H1 (cell line): ENCODE measurements at regions not wholly inside any gene's neighbourhood (a gene's known extent, or its start where the extent isn't known, plus 50 kb on each side); places are given as distances from the start of the nearest gene placed in this dataset.

ENCODE experiments used
- CTCF ChIA-PET: fragments of 300-600 bp; sonication (Branson Sonifier 250); formaldehyde crosslinking; loops from one replicate; lab custom pipeline; 2021; ENCODE audit not compliant: partially characterized antibody; lab: Charles Lee
- POLR2A ChIA-PET: fragments of 300-600 bp; sonication (Branson Sonifier 250); formaldehyde crosslinking; loops from one replicate; lab custom pipeline; 2021; ENCODE audit warnings: inconsistent platforms; ENCODE audit not compliant: partially characterized antibody; lab: Charles Lee
- DNase-seq, 2 experiments: peaks; one replicate each; pipeline versions ENCODE4 v3.0.0 to v3.0.0-alpha.2; 2010 to 2022; ENCODE audit warnings: low spot score in 2 of 2, low read depth in 1 of 2, mixed read lengths in 1 of 2
- FAIRE-seq: peaks from 2 replicates; lab custom pipeline; 2011; peaks lifted over from hg19 to GRCh38; lab: Jason Lieb, UNC
- H2AFZ ChIP-seq: 2 replicates; pipeline ENCODE4 v1.8.1; 2012; ENCODE audit warnings: low read length, inconsistent platforms
- H2AK5ac ChIP-seq: 2 replicates; pipeline ENCODE4 v1.6.1; 2013; ENCODE audit warnings: low read depth, low read length
- H2BK120ac ChIP-seq: replicated peaks from 2 replicates; pipeline ENCODE3; 2013; ENCODE audit warnings: low read depth, low read length, inconsistent platforms
- H2BK12ac ChIP-seq: 2 replicates; pipeline ENCODE4 v1.6.1; 2013; ENCODE audit warnings: low read depth, low read length
- H2BK15ac ChIP-seq: 2 replicates; pipeline ENCODE4 v1.6.1; 2013; ENCODE audit warnings: low read length
- H2BK20ac ChIP-seq: 2 replicates; pipeline ENCODE4 v1.6.1; 2013; ENCODE audit warnings: low read length
- H2BK5ac ChIP-seq: 2 replicates; pipeline ENCODE4 v1.6.1; 2013; ENCODE audit warnings: low read depth, low read length
- H3K14ac ChIP-seq: 2 replicates; pipeline ENCODE4 v1.6.1; 2013; ENCODE audit warnings: inconsistent platforms; ENCODE audit not compliant: insufficient read length
- H3K18ac ChIP-seq: 2 replicates; pipeline ENCODE4 v1.6.1; 2013; ENCODE audit warnings: low read length; ENCODE audit errors: extremely low read depth
- H3K23ac ChIP-seq: 2 replicates; pipeline ENCODE4 v1.6.1; 2013; ENCODE audit warnings: inconsistent platforms; ENCODE audit not compliant: insufficient read length
- H3K23me2 ChIP-seq: 2 replicates; pipeline ENCODE4 v1.6.1; 2013; ENCODE audit warnings: low read depth, low read length
- H3K27ac ChIP-seq: 2 replicates; pipeline ENCODE4 v1.6.1; 2011; ENCODE audit warnings: low read depth, low read length, inconsistent platforms
- H3K27me3 ChIP-seq, 4 experiments: replicated peaks in 1 of 4; 1 replicate in 1 of 4; 2 replicates in 3 of 4; pipeline versions ENCODE4 v1.6.1 to v1.8.1; 2011 to 2013; ENCODE audit warnings: low read length in 3 of 4, mild to moderate bottlenecking in 3 of 4, inconsistent platforms in 2 of 4, mixed read lengths in 2 of 4, moderate library complexity in 1 of 4; ENCODE audit not compliant: control insufficient read depth in 3 of 4, insufficient read depth in 3 of 4; ENCODE audit errors: extremely low read depth in 1 of 4
- H3K36me3 ChIP-seq, 4 experiments: 2 replicates each; pipeline versions ENCODE4 v1.6.1 to v1.8.1; 2011 to 2013; ENCODE audit warnings: mild to moderate bottlenecking in 4 of 4, low read length in 3 of 4, moderate library complexity in 2 of 4, control low read depth in 1 of 4, inconsistent platforms in 1 of 4; ENCODE audit not compliant: insufficient read depth in 4 of 4, control insufficient read depth in 2 of 4
- H3K4ac ChIP-seq: replicated peaks from 2 replicates; pipeline ENCODE3; 2013; ENCODE audit warnings: low read length, low read depth, mixed read lengths, inconsistent platforms; ENCODE audit not compliant: insufficient read length
- H3K4me1 ChIP-seq, 4 experiments: replicated peaks in 1 of 4; 1 replicate in 1 of 4; 2 replicates in 3 of 4; pipeline versions ENCODE4 v1.6.1 to v1.8.1; 2011 to 2013; ENCODE audit warnings: low read length in 3 of 4, inconsistent platforms in 2 of 4, mixed read lengths in 1 of 4; ENCODE audit not compliant: insufficient read depth in 4 of 4, control insufficient read depth in 3 of 4
- H3K4me2 ChIP-seq, 2 experiments: 2 replicates each; pipeline versions ENCODE4 v1.6.1 to v1.8.1; 2011 to 2013; ENCODE audit warnings: low read depth in 2 of 2, low read length in 2 of 2, control low read depth in 1 of 2, inconsistent platforms in 1 of 2, mild to moderate bottlenecking in 1 of 2; ENCODE audit not compliant: insufficient read depth in 1 of 2
- H3K4me3 ChIP-seq, 4 experiments: fragments of 200-600, 300-600 bp in 1 of 4; sonication (generic), shearing (Covaris generic), sonication (Bioruptor Twin) in 1 of 4; 2 replicates each; pipeline versions ENCODE4 v1.5.1 to v1.8.1; 2011 to 2016; ENCODE audit warnings: low read length in 4 of 4, low read depth in 3 of 4, control low read depth in 2 of 4, inconsistent platforms in 2 of 4, mild to moderate bottlenecking in 2 of 4, mixed read lengths in 1 of 4, moderate library complexity in 1 of 4; ENCODE audit not compliant: insufficient read depth in 2 of 4; ENCODE audit errors: extremely low read depth in 1 of 4
- H3K56ac ChIP-seq: replicated peaks from 2 replicates; pipeline ENCODE3; 2013; ENCODE audit warnings: low read depth, mild to moderate bottlenecking, mixed read lengths, low read length, inconsistent platforms; ENCODE audit not compliant: insufficient read length
- H3K79me1 ChIP-seq: 2 replicates; pipeline ENCODE4 v1.6.1; 2013; ENCODE audit warnings: low read depth, low read length, control low read depth
- H3K79me2 ChIP-seq, 2 experiments: 2 replicates each; pipeline versions ENCODE4 v1.6.1 to v1.8.1; 2012 to 2013; ENCODE audit warnings: low read length in 2 of 2, mild to moderate bottlenecking in 2 of 2, inconsistent platforms in 1 of 2; ENCODE audit not compliant: insufficient read depth in 2 of 2, control insufficient read depth in 1 of 2
- H3K9ac ChIP-seq, 4 experiments: replicated peaks in 1 of 4; 1 replicate in 1 of 4; 2 replicates in 3 of 4; pipeline versions ENCODE4 v1.6.1 to v1.8.1; 2011 to 2013; ENCODE audit warnings: low read depth in 3 of 4, low read length in 3 of 4, control low read depth in 2 of 4, mild to moderate bottlenecking in 2 of 4, moderate library complexity in 2 of 4, inconsistent platforms in 1 of 4; ENCODE audit errors: extremely low read depth in 1 of 4
- H3K9me3 ChIP-seq, 2 experiments: 2 replicates each; pipeline versions ENCODE4 v1.6.1 to v1.8.1; 2012 to 2013; ENCODE audit warnings: mild to moderate bottlenecking in 2 of 2, moderate library complexity in 2 of 2, control low read depth in 1 of 2, inconsistent platforms in 1 of 2, low read depth in 1 of 2, low read length in 1 of 2, mixed read lengths in 1 of 2; ENCODE audit not compliant: insufficient read depth in 2 of 2
- H4K20me1 ChIP-seq, 2 experiments: replicated peaks in 1 of 2; 2 replicates each; pipeline versions ENCODE3 to v1.8.1; 2011 to 2013; ENCODE audit warnings: inconsistent platforms in 2 of 2, low read length in 2 of 2, mild to moderate bottlenecking in 1 of 2; ENCODE audit not compliant: insufficient read depth in 2 of 2, control insufficient read depth in 1 of 2
- H4K5ac ChIP-seq: 2 replicates; pipeline ENCODE4 v1.6.1; 2013; ENCODE audit warnings: low read length, low read depth, mixed read lengths, inconsistent platforms; ENCODE audit not compliant: insufficient read length
- H4K8ac ChIP-seq: 2 replicates; pipeline ENCODE4 v1.8.0; 2013; ENCODE audit warnings: mild to moderate bottlenecking, moderate library complexity, low read length, inconsistent platforms; ENCODE audit not compliant: insufficient read depth; ENCODE audit errors: extremely low read depth
- H4K91ac ChIP-seq: replicated peaks from 2 replicates; pipeline ENCODE3; 2013; ENCODE audit warnings: low read length, mixed read lengths, inconsistent platforms; ENCODE audit not compliant: insufficient read length
- BACH1 ChIP-seq: IDR thresholded peaks from 2 replicates; pipeline ENCODE4 v1.6.1; 2012; ENCODE audit warnings: low read length, improper control_type of control experiment
- CBX5 ChIP-seq: fragments of 300-800, 300-1000 bp; sonication (generic); IDR thresholded peaks from 2 replicates; pipeline ENCODE4 v1.7.1; 2016; ENCODE audit warnings: antibody characterized with exemption, low read length, low read depth
- EP300 ChIP-seq, 2 experiments: IDR thresholded peaks; 1 replicate in 1 of 2; 2 replicates in 1 of 2; pipeline ENCODE4 v1.6.1; 2011 to 2012; ENCODE audit warnings: low read depth in 2 of 2, low read length in 2 of 2, mild to moderate bottlenecking in 2 of 2, borderline replicate concordance in 1 of 2, inconsistent platforms in 1 of 2, moderate library complexity in 1 of 2
- GTF2F1 ChIP-seq: IDR thresholded peaks from 2 replicates; pipeline ENCODE4 v1.6.1; 2012; ENCODE audit warnings: low read depth, low read length, improper control_type of control experiment, borderline replicate concordance
- NANOG ChIP-seq: IDR thresholded peaks from 2 replicates; pipeline ENCODE4 v1.6.1; 2011; ENCODE audit warnings: low read length, low read depth, mild to moderate bottlenecking, inconsistent platforms; ENCODE audit not compliant: insufficient read depth, poor library complexity, severe bottlenecking
- SAP30 ChIP-seq: fragments of 300-600 bp; sonication (generic); IDR thresholded peaks from 2 replicates; pipeline ENCODE4 v1.7.1; 2012; ENCODE audit warnings: low read length, moderate library complexity, mild to moderate bottlenecking, inconsistent platforms; ENCODE audit not compliant: insufficient read depth, insufficient replicate concordance
- WGBS, 2 experiments: shearing (Covaris generic) in 1 of 2; methylation state at CpG; one replicate each; pipeline versions ENCODE4 v1.1.6 to v1.1.7; 2013 to 2015; ENCODE audit warnings: low lambda C conversion rate in 2 of 2, mixed read lengths in 2 of 2, inconsistent platforms in 1 of 2, low coverage in 1 of 2, missing lambda C conversion rate in 1 of 2; ENCODE audit not compliant: insufficient replicate concordance in 2 of 2, insufficient coverage in 1 of 2, insufficient read length in 1 of 2; ENCODE audit errors: extremely low coverage in 1 of 2, missing lambda C conversion rate in 1 of 2; 5-methylcytosine and 5-hydroxymethylcytosine counted together
- TF ChIP-seq, protein P1 (sequence below): IDR thresholded peaks from 2 replicates; pipeline ENCODE4 v1.6.1; 2012; ENCODE audit warnings: low read length, inconsistent platforms

DNA sequence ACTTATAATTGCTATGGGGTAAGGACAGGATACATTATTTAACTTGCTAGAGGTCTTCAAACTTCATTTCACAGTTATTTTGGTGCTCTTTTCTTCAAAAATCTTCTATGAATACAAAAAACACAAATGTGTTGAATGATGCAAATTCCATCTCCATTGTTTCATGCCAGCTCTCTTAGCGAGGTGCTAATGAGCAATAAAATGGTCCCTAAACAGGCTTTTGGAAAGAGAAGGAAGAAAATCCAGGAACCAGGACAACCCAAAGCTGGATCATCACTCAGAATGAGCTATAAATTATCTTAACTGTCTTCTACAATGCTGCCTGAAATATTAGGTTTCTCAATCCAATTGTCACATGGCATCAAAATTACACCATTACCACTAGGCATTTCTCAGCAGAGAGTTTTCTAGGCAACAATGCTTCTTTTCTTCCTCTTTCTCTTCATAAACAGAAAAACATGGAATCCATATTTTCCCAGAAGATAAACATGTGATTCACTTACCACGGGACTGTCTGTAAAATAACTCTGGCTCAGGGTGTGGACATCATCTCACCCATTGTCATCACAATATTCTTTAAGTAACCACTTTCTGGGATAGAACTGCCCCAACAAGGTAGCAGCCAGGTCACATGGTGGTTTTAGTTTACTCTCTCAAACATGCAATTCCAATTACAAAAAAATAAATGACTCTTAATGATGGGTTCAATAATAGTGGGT lies 249.4 kb downstream of the NPR3 start:
- Histone ChIP-seq H3K27ac (no peak overlapping the region), H3K27me3 (peaks cover 0 to 1% (median 0%) of the 10 kb centered on the region in 4 experiments; a peak in 1 of 7 replicates), H3K4me3 (no peak overlapping the region), H3K9me3 (peaks cover 3 to 4% of the 10 kb centered on the region in 2 experiments; a peak in 3 of 4 replicates), H3K79me2 (no peaks in the 10 kb centered on the region), H2BK15ac (no peak overlapping the region), H3K4me1 (peaks cover 0 to 5% (median 2%) of the 10 kb centered on the region in 4 experiments; a peak in 3 of 7 replicates), H3K4me2 (no peak overlapping the region), H3K79me1 (no peaks in the 10 kb centered on the region), H2AFZ (no peak overlapping the region), H2AK5ac (no peak overlapping the region), H4K20me1 (no peaks in the 10 kb centered on the region), H3K36me3 (no peaks in the 10 kb centered on the region), H3K56ac (no peak overlapping the region), H3K18ac (no peak overlapping the region), H3K23ac (no peak overlapping the region), H4K8ac (no peak overlapping the region), H4K5ac (no peak overlapping the region), H2BK20ac (no peak overlapping the region), H4K91ac (no peak overlapping the region), H2BK12ac (no peak overlapping the region), H3K14ac (no peak overlapping the region), H2BK120ac (no peak overlapping the region), H3K9ac (no peak overlapping the region), H3K23me2 (no peaks in the 10 kb centered on the region; the same call in 1 of the 2 replicates), H3K4ac (no peak overlapping the region), H2BK5ac (no peak overlapping the region)
- 90% methylated on average over 2 of the region's 2 CpGs; no CpG with 5 or more reads in 1 of the 2 experiments for WGBS, 2 experiments
- TF ChIP-seq SAP30 (no peak), GTF2F1 (no peak), CBX5 (no peak), BACH1 (no peak), EP300 (IDR thresholded peaks at IDR 0.05; ENCODE audit: borderline replicate concordance in 1 of 2, low read depth in 2 of 2, low read length in 2 of 2) (no peak), NANOG (no peak)
- TF ChIP-seq, protein P1, sequence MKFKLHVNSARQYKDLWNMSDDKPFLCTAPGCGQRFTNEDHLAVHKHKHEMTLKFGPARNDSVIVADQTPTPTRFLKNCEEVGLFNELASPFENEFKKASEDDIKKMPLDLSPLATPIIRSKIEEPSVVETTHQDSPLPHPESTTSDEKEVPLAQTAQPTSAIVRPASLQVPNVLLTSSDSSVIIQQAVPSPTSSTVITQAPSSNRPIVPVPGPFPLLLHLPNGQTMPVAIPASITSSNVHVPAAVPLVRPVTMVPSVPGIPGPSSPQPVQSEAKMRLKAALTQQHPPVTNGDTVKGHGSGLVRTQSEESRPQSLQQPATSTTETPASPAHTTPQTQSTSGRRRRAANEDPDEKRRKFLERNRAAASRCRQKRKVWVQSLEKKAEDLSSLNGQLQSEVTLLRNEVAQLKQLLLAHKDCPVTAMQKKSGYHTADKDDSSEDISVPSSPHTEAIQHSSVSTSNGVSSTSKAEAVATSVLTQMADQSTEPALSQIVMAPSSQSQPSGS = no peak
- ChIA-PET POLR2A (no interaction called here), CTCF (no interaction called here)
- FAIRE-seq = no peak
- no peak for DNase-seq
